Muscle of leg (tissue), 3 donors: ENCODE measurements at regions not wholly inside any gene's neighbourhood (a gene's known extent, or its start where the extent isn't known, plus 50 kb on each side); places are given as distances from the start of the nearest gene placed in this dataset.
"Not testable (repeated sequence)": the region's sequence is repeated elsewhere in the genome, so short reads cannot be mapped to it uniquely, and the experiment has no call there.

Experiments used
- DNase-seq: peaks from one replicate; pipeline ENCODE4 v3.0.0; 2013
- H3K27ac ChIP-seq: one replicate; pipeline ENCODE4 v1.5.1; 2013; ENCODE audit warnings: mild to moderate bottlenecking, low read length, control low read depth
- H3K27me3 ChIP-seq: one replicate; pipeline ENCODE4 v1.6.1; 2013; ENCODE audit warnings: low read length; ENCODE audit not compliant: control insufficient read depth, insufficient read depth
- H3K36me3 ChIP-seq: one replicate; pipeline ENCODE4 v1.6.1; 2013; ENCODE audit warnings: low read length; ENCODE audit not compliant: control insufficient read depth, insufficient read depth
- H3K4me1 ChIP-seq: one replicate; pipeline ENCODE4 v1.6.1; 2013; ENCODE audit warnings: low read length; ENCODE audit not compliant: control insufficient read depth, insufficient read depth
- H3K4me3 ChIP-seq: one replicate; pipeline ENCODE4 v1.5.1; 2013; ENCODE audit warnings: low read length, control low read depth
- H3K9me3 ChIP-seq: replicated peaks from 2 replicates; pipeline ENCODE4 v1.6.1; 2013; ENCODE audit warnings: low read depth, low read length; ENCODE audit not compliant: control insufficient read depth
- WGBS: methylation state at CpG from one replicate; pipeline ENCODE4 v1.1.5; 2013; ENCODE audit warnings: missing lambda C conversion rate; ENCODE audit not compliant: insufficient coverage; 5-methylcytosine and 5-hydroxymethylcytosine counted together

- 71% methylated on average over 4 of the region's 8 CpGs for WGBS
- not testable (repeated sequence) for H3K27me3 ChIP-seq, H3K4me1 ChIP-seq, DNase-seq, H3K36me3 ChIP-seq, H3K4me3 ChIP-seq, H3K9me3 ChIP-seq, H3K27ac ChIP-seq
Observed at GRCh38 chr21:9690981-9691380, 830.4 kb upstream of the TPTE start.

GRCh38 chr21:9695759-9696158, 825.6 kb upstream of the TPTE start:
- 67% methylated on average over 3 of the region's 6 CpGs for WGBS
- not testable (repeated sequence) for H3K9me3 ChIP-seq, H3K4me3 ChIP-seq, H3K36me3 ChIP-seq, DNase-seq, H3K4me1 ChIP-seq, H3K27ac ChIP-seq, H3K27me3 ChIP-seq

- not testable (repeated sequence) for H3K36me3 ChIP-seq, H3K4me3 ChIP-seq, H3K27me3 ChIP-seq, DNase-seq, H3K9me3 ChIP-seq, H3K4me1 ChIP-seq, H3K27ac ChIP-seq
- no CpG with 5 or more reads among the region's 8 CpGs for WGBS
Observed at GRCh38 chr21:9697751-9698150, 823.6 kb upstream of the TPTE start.

- H3K27me3 ChIP-seq, H3K9me3 ChIP-seq, H3K36me3 ChIP-seq, H3K27ac ChIP-seq, DNase-seq, H3K4me1 ChIP-seq, H3K4me3 ChIP-seq: not testable (repeated sequence)
- WGBS, result 77% methylated on average over 21 of the region's 44 CpGs
Observed at GRCh38 chr21:9705016-9705415, 816.4 kb upstream of the TPTE start.

- WGBS, result 85% methylated on average over 8 of the region's 63 CpGs
- H3K36me3 ChIP-seq, H3K27ac ChIP-seq, H3K4me1 ChIP-seq, H3K9me3 ChIP-seq, DNase-seq, H3K27me3 ChIP-seq, H3K4me3 ChIP-seq: not testable (repeated sequence)
Observed at GRCh38 chr21:9705455-9705854, 815.9 kb upstream of the TPTE start.

GRCh38 chr21:9724542-9724941, 796.8 kb upstream of the TPTE start:
- peaks cover 38% of the 10 kb centered on the region for H3K9me3 ChIP-seq
- DNase-seq, result not testable (repeated sequence)
- WGBS, result no CpG with 5 or more reads among the region's 6 CpGs

GRCh38 chr21:9727187-9727586, 794.2 kb upstream of the TPTE start:
- WGBS, result 21% methylated on average over 3 of the region's 3 CpGs
- not testable (repeated sequence) for H3K4me1 ChIP-seq, H3K27ac ChIP-seq, H3K36me3 ChIP-seq, H3K27me3 ChIP-seq, H3K4me3 ChIP-seq, DNase-seq
- H3K9me3 ChIP-seq, result peaks cover 33% of the 10 kb centered on the region

More at GRCh38 chr21:9724542-9724941, 796.8 kb upstream of the TPTE start:
- not testable (repeated sequence) for H3K27ac ChIP-seq, H3K4me3 ChIP-seq, H3K4me1 ChIP-seq, H3K27me3 ChIP-seq, H3K36me3 ChIP-seq

GRCh38 chr21:9728219-9728992, 793.0 kb upstream of the TPTE start:
- H3K27ac ChIP-seq, H3K27me3 ChIP-seq, H3K4me1 ChIP-seq, DNase-seq, H3K36me3 ChIP-seq, H3K4me3 ChIP-seq: not testable (repeated sequence)
- 45% methylated on average over 2 of the region's 5 CpGs for WGBS
- H3K9me3 ChIP-seq, result peaks cover 36% of the 10 kb centered on the region

GRCh38 chr21:9730866-9731265, 790.5 kb upstream of the TPTE start:
- Histone ChIP-seq H3K27me3 (no peaks in the 10 kb centered on the region), H3K9me3 (peaks cover 37% of the 10 kb centered on the region), H3K36me3 (no peaks in the 10 kb centered on the region), H3K27ac (no peak overlapping the region), H3K4me3 (no peak overlapping the region), H3K4me1 (no peaks in the 10 kb centered on the region)
- no peak for DNase-seq
- 74% methylated on average over 3 of the region's 3 CpGs for WGBS

GRCh38 chr21:9731317-9731716, 790.1 kb upstream of the TPTE start:
- not testable (repeated sequence) for H3K36me3 ChIP-seq, DNase-seq, H3K4me1 ChIP-seq, H3K27ac ChIP-seq, H3K4me3 ChIP-seq, H3K27me3 ChIP-seq
- 78% methylated on average over 3 of the region's 5 CpGs for WGBS
- peaks cover 39% of the 10 kb centered on the region for H3K9me3 ChIP-seq

- H3K27ac ChIP-seq, H3K27me3 ChIP-seq, H3K4me1 ChIP-seq, H3K36me3 ChIP-seq, DNase-seq, H3K4me3 ChIP-seq: not testable (repeated sequence)
- WGBS, result 80% methylated on average over 2 of the region's 3 CpGs
- peaks cover 35% of the 10 kb centered on the region for H3K9me3 ChIP-seq
Observed at GRCh38 chr21:9732605-9733004, 788.8 kb upstream of the TPTE start.
